ENCODE measurements at regions not wholly inside any gene's neighbourhood (a gene's known extent, or its start where the extent isn't known, plus 50 kb on each side); places are given as distances from the start of the nearest gene placed in this dataset.

- DNase-seq (ENCODE audit: low spot score): no peak
- Histone ChIP-seq H3K4me3 (no peak overlapping the region), H3K27me3 (no peaks in the 10 kb centered on the region), H3K9ac (no peak overlapping the region), H3K9me3 (ENCODE audit: low read depth) (no peaks in the 10 kb centered on the region), H3F3A (ENCODE audit: low read depth) (no peaks in the 10 kb centered on the region), H4K20me1 (ENCODE audit: low read depth) (no peaks in the 10 kb centered on the region), H3K4me2 (no peak overlapping the region), H3K36me3 (no peaks in the 10 kb centered on the region), H3K4me1 (no peaks in the 10 kb centered on the region), H3K27ac (no peak overlapping the region), H2AFZ (replicated peaks) (no peak overlapping the region), H3K79me2 (ENCODE audit: low read depth) (no peaks in the 10 kb centered on the region)
- H3K4me1 Mint-ChIP-seq: peaks cover 2% of the 10 kb centered on the region
- H3K4me3 Mint-ChIP-seq: no peak overlapping the region
- no peak overlapping the region for H3K27ac Mint-ChIP-seq
- H3K9me3 Mint-ChIP-seq: peaks cover 6% of the 10 kb centered on the region
- TF ChIP-seq EZH2phosphoT487 (IDR thresholded peaks at IDR 0.05): no peak
- TF ChIP-seq CTCF (IDR thresholded peaks at IDR 0.05): no peak
- no peak for TF ChIP-seq EZH2 (IDR thresholded peaks at IDR 0.05)
- no peaks in the 10 kb centered on the region for H3K36me3 Mint-ChIP-seq
- no peaks in the 10 kb centered on the region for H3K27me3 Mint-ChIP-seq (ENCODE audit: insufficient read depth, low read depth)
Measured at GRCh38 chrX:109264878-109265277, 217.0 kb downstream of the GUCY2F start.

GRCh38 chrX:109261279-109261678 is 220.6 kb downstream of the GUCY2F start:
- Mint-ChIP-seq H3K4me3 (no peak overlapping the region), H3K9me3 (peaks cover 9% of the 10 kb centered on the region), H3K27me3 (ENCODE audit: insufficient read depth, low read depth) (no peaks in the 10 kb centered on the region), H3K4me1 (no peaks in the 10 kb centered on the region), H3K27ac (no peak overlapping the region), H3K36me3 (no peaks in the 10 kb centered on the region)
- no peak overlapping the region for H3K9ac ChIP-seq
- no peaks in the 10 kb centered on the region for H3K27me3 ChIP-seq
- no peak overlapping the region for H3K27ac ChIP-seq
- DNase-seq (ENCODE audit: low spot score): no peak
- H3K4me2 ChIP-seq: no peak overlapping the region
- TF ChIP-seq EZH2phosphoT487 (IDR thresholded peaks at IDR 0.05): no peak
- TF ChIP-seq CTCF (IDR thresholded peaks at IDR 0.05): no peak
- TF ChIP-seq EZH2 (IDR thresholded peaks at IDR 0.05): no peak
- no peak overlapping the region for H2AFZ ChIP-seq (replicated peaks)
- H3F3A ChIP-seq (ENCODE audit: low read depth): no peaks in the 10 kb centered on the region
- H3K4me3 ChIP-seq: no peak overlapping the region
- H3K36me3 ChIP-seq: no peaks in the 10 kb centered on the region
- H3K9me3 ChIP-seq (ENCODE audit: low read depth): no peaks in the 10 kb centered on the region
- H4K20me1 ChIP-seq (ENCODE audit: low read depth): no peaks in the 10 kb centered on the region
- H3K79me2 ChIP-seq (ENCODE audit: low read depth): no peaks in the 10 kb centered on the region
- H3K4me1 ChIP-seq: no peaks in the 10 kb centered on the region

DNA sequence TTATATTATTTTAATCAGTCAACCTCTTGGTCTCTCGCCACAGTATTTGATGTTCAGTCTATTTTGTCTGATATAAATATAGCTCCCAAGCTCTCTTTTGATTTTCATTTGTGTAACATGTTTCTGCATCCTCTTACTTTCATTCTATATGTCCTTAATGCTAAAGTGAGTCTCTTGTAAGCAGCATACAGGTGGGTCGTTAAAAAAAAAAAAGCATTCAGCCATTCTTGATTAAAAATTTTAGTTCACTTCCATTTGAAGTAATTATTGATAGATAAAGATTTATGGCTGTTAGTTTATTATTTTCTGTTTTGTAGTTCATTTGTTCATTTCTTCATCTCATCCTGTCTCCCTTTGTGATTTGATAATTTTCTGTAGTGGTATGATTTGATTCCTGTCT is 229.1 kb downstream of the GUCY2F start:
- TF ChIP-seq EZH2phosphoT487 (IDR thresholded peaks at IDR 0.05) (no peak), CTCF (IDR thresholded peaks at IDR 0.05) (no peak), EZH2 (IDR thresholded peaks at IDR 0.05) (no peak)
- Histone ChIP-seq H4K20me1 (ENCODE audit: low read depth) (no peaks in the 10 kb centered on the region), H2AFZ (replicated peaks) (no peak overlapping the region), H3K4me2 (no peak overlapping the region), H3K9ac (no peak overlapping the region), H3K79me2 (ENCODE audit: low read depth) (no peaks in the 10 kb centered on the region), H3K4me1 (no peaks in the 10 kb centered on the region), H3K9me3 (ENCODE audit: low read depth) (peaks cover 15% of the 10 kb centered on the region), H3K4me3 (no peak overlapping the region), H3K27me3 (no peaks in the 10 kb centered on the region), H3F3A (ENCODE audit: low read depth) (no peaks in the 10 kb centered on the region), H3K36me3 (peaks cover 9% of the 10 kb centered on the region), H3K27ac (no peak overlapping the region)
- H3K4me3 Mint-ChIP-seq: no peak overlapping the region
- DNase-seq (ENCODE audit: low spot score): no peak
- H3K36me3 Mint-ChIP-seq: no peaks in the 10 kb centered on the region
- peaks cover 24% of the 10 kb centered on the region for H3K9me3 Mint-ChIP-seq
- H3K27me3 Mint-ChIP-seq (ENCODE audit: insufficient read depth, low read depth): no peaks in the 10 kb centered on the region
- H3K27ac Mint-ChIP-seq: no peak overlapping the region
- H3K4me1 Mint-ChIP-seq: no peaks in the 10 kb centered on the region

GRCh38 chrX:109218761-109219160 is 263.1 kb downstream of the GUCY2F start:
- Histone ChIP-seq H4K20me1 (ENCODE audit: low read depth) (no peaks in the 10 kb centered on the region), H3K79me2 (ENCODE audit: low read depth) (no peaks in the 10 kb centered on the region), H3F3A (ENCODE audit: low read depth) (no peaks in the 10 kb centered on the region), H3K27ac (no peak overlapping the region), H2AFZ (replicated peaks) (no peak overlapping the region), H3K4me1 (no peaks in the 10 kb centered on the region), H3K4me3 (no peak overlapping the region), H3K4me2 (no peak overlapping the region), H3K9ac (no peak overlapping the region), H3K36me3 (no peaks in the 10 kb centered on the region), H3K27me3 (no peaks in the 10 kb centered on the region), H3K9me3 (ENCODE audit: low read depth) (peaks cover 4% of the 10 kb centered on the region)
- no peak for DNase-seq (ENCODE audit: low spot score)
- Mint-ChIP-seq H3K36me3 (no peaks in the 10 kb centered on the region), H3K27me3 (ENCODE audit: insufficient read depth, low read depth) (no peaks in the 10 kb centered on the region), H3K4me3 (no peak overlapping the region), H3K9me3 (peaks cover 16% of the 10 kb centered on the region), H3K4me1 (no peaks in the 10 kb centered on the region), H3K27ac (no peak overlapping the region)
- no peak for TF ChIP-seq CTCF (IDR thresholded peaks at IDR 0.05)
- TF ChIP-seq EZH2phosphoT487 (IDR thresholded peaks at IDR 0.05): no peak
- no peak for TF ChIP-seq EZH2 (IDR thresholded peaks at IDR 0.05)
